Activated CD4-positive, alpha-beta T cell treated with anti-CD3 and anti-CD28 coated beads, Interleukin-2, amount 50 U/mL, for 4 hours (primary cell): ENCODE measurements at regions not wholly inside any gene's neighbourhood (a gene's known extent, or its start where the extent isn't known, plus 50 kb on each side); places are given as distances from the start of the nearest gene placed in this dataset.
"Not testable (repeated sequence)": the region's sequence is repeated elsewhere in the genome, so short reads cannot be mapped to it uniquely, and the experiment has no call there.

ENCODE experiments used
- DNase-seq, 2 experiments: peaks; one replicate each; pipeline ENCODE4 v3.0.0-alpha.2; 2020

GRCh38 chr5:58197875-58198274, 262.0 kb downstream of the PLK2 start:
- DNase-seq = no peak

GRCh38 chr5:58191443-58191842, 268.4 kb downstream of the PLK2 start:
- DNase-seq = no peak

GRCh38 chr5:58188262-58188651, 271.6 kb downstream of the PLK2 start:
- no peak for DNase-seq

- DNase-seq = no peak
Observed at GRCh38 chr5:58187432-58188261, 272.2 kb downstream of the PLK2 start.

GRCh38 chr5:58185801-58186200, 274.1 kb downstream of the PLK2 start:
- no peak for DNase-seq

GRCh38 chr5:58185397-58185796, 274.5 kb downstream of the PLK2 start:
- DNase-seq = no peak

GRCh38 chr5:58184910-58185309, 275.0 kb downstream of the PLK2 start:
- DNase-seq = no peak

- DNase-seq = no peak
Observed at GRCh38 chr5:58183786-58184085, 276.1 kb downstream of the PLK2 start.

GRCh38 chr5:58183078-58183785, 276.7 kb downstream of the PLK2 start:
- no peak for DNase-seq

- no peak for DNase-seq
Observed at GRCh38 chr5:58182287-58182841, 277.5 kb downstream of the PLK2 start.

GRCh38 chr5:58181578-58182286, 278.2 kb downstream of the PLK2 start:
- DNase-seq = no peak

- DNase-seq = no peak
Observed at GRCh38 chr5:58172946-58173345, 286.9 kb downstream of the PLK2 start.

GRCh38 chr5:58165152-58165551, 294.7 kb downstream of the PLK2 start:
- DNase-seq = no peak

GRCh38 chr5:58161889-58162288, 298.0 kb downstream of the PLK2 start:
- DNase-seq = not testable (repeated sequence)

GRCh38 chr5:58156973-58157701, 302.7 kb downstream of the PLK2 start:
- DNase-seq = no peak

- no peak for DNase-seq
Observed at GRCh38 chr5:58156361-58156760, 303.5 kb downstream of the PLK2 start.

GRCh38 chr5:58153255-58153654, 306.6 kb downstream of the PLK2 start:
- no peak for DNase-seq

GRCh38 chr5:58151414-58151813, 308.5 kb downstream of the PLK2 start:
- no peak for DNase-seq

GRCh38 chr5:58150926-58151325, 309.0 kb downstream of the PLK2 start:
- DNase-seq = no peak

- DNase-seq = no peak
Observed at GRCh38 chr5:58149746-58150145, 310.1 kb downstream of the PLK2 start.

- DNase-seq = no peak
Observed at GRCh38 chr5:58149345-58149744, 310.5 kb downstream of the PLK2 start.

- DNase-seq = no peak
Observed at GRCh38 chr5:58148254-58148775, 311.6 kb downstream of the PLK2 start.
